NCI-H2227 (cell line): ENCODE measurements at regions not wholly inside any gene's neighbourhood (a gene's known extent, or its start where the extent isn't known, plus 50 kb on each side); places are given as distances from the start of the nearest gene placed in this dataset.

ENCODE experiments used
- DNase-seq: peaks from one replicate; lab custom pipeline; 2025; ENCODE audit not compliant: unreplicated experiment; lab: John Stamatoyannopoulos, UW

GRCh38 chr18:75810961-75811551 is 383.6 kb upstream of the SMIM21 start:
- no peak for DNase-seq

GRCh38 chr18:75810516-75810915 is 383.0 kb upstream of the SMIM21 start:
- DNase-seq: no peak

DNA sequence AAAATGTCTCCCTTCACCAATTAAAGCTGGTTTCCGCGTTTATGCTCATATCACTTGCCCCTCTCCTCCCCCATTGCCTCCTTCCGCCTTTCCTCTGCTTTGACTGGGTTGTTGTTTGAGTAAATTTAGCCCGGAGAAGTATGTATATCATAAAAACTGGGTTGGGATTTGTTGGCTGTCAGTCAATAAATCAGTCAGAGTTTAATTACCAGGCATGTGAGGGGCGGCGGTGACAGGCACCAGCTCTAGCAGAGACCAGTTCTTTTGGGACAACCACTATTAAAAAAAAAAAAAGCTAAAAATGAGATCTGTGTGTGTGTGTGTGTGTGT is 382.4 kb upstream of the SMIM21 start:
- no peak for DNase-seq

GRCh38 chr18:75809151-75809925 is 381.8 kb upstream of the SMIM21 start:
- DNase-seq: no peak

- DNase-seq: no peak
These were observed 377.8 kb upstream of the SMIM21 start for GRCh38 chr18:75805265-75805664.

DNA sequence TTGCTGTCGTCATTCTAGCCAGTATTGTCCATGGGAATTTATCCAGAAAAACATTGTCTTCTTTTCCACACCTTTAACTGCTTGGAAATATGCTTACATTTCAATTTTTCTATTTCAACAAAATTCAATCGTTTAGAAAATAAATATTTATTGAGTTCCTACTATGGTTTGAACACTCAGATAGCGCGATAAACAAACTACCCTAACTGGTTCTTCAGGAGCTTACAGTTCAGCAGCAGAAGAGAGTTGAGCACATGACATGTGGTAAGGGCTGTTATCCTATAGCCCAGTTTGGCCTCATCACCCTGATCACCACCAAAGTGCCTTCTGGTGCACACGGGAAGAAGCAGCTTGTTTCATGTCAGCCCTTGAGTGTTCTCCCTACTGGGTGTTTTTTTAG is 375.2 kb upstream of the SMIM21 start:
- no peak for DNase-seq

DNA sequence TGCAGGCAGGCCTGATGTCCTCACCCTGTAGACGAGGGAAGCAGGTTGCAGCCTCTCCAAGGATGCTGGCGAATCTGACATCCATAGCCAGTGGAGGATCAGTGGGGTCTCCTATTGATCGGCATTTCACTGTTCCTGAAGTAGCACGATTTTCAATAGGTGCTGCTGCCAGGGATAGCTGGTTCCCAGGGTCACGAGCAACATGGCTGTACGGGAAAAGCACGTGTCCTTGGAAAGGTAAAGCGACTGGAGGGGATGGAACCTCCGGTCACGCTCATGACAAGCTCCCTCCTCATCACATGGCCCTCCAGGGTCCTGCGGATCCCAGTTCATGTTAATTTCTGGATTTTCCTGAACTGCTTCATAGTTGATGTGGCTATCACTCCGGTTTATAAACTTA is 373.7 kb upstream of the SMIM21 start:
- no peak for DNase-seq

- no peak for DNase-seq
These were observed 372.8 kb upstream of the SMIM21 start for GRCh38 chr18:75800331-75800648.

- no peak for DNase-seq
These were observed 372.2 kb upstream of the SMIM21 start for GRCh38 chr18:75799449-75800330.

- DNase-seq: no peak
These were observed 369.5 kb upstream of the SMIM21 start for GRCh38 chr18:75797046-75797445.

- DNase-seq: no peak
These were observed 363.3 kb upstream of the SMIM21 start for GRCh38 chr18:75790796-75791195.

DNA sequence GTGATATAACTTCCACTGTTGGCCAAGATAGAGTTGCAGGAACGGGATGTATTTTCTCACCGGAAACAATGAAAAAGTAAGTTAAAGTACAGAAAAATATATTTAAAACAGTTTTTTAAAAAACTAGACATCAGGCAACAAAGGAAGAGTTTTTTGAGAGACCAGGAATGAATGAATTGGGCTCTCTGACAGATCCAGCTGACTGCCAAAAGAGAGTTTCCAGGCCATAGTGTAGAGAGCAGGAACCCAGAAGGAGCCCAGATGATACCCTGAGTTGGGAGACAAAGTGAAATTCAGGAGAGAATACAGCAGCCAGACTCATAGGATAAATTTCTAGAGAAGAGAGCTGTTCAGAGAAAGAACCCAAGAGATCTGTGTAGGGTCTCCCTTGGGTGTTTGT is 362.6 kb upstream of the SMIM21 start:
- no peak for DNase-seq

GRCh38 chr18:75785834-75786233 is 358.3 kb upstream of the SMIM21 start:
- DNase-seq: no peak

- no peak for DNase-seq
These were observed 357.7 kb upstream of the SMIM21 start for GRCh38 chr18:75785206-75785605.

DNA sequence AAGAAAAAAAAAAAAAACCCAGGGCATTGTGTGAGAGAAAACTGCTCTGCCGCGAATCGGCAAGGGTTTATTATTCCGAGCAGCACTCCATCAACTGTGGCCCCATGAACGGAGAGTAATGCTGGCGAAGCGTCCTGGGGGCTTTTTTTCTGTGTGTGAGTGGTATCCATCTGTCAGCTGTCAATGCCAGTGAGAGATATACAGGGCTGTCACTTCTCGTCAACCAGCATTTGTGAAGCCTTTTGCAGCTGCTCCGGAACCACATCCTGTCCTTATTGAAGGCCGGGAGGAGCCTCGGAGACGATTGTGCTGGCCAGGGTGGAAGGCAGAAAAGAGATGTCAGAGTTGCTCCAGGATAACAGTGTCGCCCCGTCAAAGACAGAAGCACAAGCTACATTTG is 356.9 kb upstream of the SMIM21 start:
- no peak for DNase-seq

DNA sequence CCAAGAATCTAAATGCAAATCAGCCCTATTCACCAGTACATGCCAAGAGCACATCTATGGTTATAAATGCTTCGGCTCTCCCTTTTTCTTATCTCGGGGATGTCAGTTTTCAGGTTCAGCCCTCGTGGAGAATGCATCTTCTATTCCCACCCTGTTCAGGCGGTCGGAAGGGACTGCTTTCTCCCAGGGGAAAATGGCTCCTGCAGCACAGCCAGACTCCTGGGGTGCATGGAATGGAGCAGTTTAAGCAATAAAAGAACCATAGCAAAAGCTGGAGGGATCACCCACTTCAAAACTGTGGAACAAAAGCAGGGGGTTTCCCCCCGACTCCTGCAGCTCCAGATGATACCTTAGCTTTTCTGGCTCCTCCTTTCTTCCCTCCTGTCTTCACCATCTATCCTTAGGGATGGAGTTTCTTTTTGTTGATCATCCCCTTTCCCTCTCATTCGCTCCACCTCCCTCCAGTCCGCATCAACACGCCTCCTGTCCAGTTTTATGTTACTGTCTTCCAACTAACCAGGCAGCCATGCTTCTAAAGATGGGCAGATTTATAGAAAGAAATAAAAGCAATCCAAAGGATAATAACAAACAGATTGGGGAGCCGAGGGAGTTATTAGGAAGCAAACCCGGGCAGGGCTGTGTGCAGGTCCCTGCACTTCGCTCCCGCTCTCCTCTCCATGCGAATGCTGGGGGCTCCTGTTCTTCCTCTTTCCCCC is 356.2 kb upstream of the SMIM21 start:
- DNase-seq: peak; percentile 19

DNA sequence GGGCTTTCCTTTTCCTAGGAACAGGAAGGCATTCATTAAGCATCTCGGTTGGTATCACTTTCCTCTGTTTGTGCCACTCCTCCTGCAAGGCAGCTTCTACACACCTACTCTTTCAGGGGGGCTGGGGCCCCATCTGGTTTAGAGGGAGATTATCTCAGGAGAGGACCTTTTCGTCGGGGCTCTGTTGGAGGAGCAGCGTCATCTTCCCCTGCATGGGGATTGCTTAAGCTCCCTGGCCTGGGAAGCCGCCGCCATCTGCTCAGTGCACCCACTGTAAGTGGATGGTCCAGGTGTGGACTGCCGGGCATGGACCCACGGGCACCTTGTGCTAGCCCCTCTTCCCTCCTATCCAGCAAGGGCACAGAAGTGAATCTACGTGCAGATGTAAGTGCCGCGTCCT is 355.3 kb upstream of the SMIM21 start:
- DNase-seq: no peak

DNA sequence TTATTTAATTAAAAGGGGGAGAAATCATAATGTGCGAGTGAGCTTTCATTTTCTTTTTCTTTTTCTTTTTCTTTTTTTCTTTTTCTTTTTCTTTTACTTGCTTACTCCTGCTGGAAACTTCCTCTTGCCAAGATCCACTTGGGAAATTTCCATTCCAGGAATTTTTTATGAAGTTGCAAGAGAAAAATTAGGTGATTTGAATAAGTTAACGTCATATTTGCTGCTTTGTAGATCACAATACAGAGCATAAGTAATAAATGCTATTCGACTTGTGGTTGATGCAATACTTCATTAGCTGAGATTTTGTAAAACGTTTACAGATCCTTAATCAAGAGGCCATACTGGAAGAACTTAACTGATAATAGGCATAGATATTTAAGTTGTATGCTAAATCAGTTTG is 354.7 kb upstream of the SMIM21 start:
- no peak for DNase-seq

DNA sequence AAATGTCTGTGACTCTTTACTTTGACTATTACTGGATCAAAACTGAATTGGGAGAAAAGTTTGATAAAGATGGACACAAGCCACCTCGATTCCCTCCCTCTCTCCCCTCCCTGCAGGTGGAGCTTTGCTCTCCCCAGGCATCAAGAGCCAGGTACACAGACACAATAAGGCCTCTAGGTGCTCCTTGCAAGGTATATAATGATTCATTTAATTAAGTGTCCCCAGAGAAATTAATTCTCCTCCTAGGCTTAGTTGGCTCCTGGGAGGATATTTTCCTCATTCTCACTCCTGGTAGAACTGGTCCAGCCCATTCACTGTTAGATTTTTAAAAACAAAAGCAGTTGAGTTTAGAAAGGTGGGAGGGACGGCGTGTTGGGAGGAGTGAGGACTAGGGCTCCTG is 352.4 kb upstream of the SMIM21 start:
- DNase-seq: no peak

- no peak for DNase-seq
These were observed 351.9 kb upstream of the SMIM21 start for GRCh38 chr18:75779450-75779849.

GRCh38 chr18:75777630-75778029 is 350.1 kb upstream of the SMIM21 start:
- no peak for DNase-seq

DNA sequence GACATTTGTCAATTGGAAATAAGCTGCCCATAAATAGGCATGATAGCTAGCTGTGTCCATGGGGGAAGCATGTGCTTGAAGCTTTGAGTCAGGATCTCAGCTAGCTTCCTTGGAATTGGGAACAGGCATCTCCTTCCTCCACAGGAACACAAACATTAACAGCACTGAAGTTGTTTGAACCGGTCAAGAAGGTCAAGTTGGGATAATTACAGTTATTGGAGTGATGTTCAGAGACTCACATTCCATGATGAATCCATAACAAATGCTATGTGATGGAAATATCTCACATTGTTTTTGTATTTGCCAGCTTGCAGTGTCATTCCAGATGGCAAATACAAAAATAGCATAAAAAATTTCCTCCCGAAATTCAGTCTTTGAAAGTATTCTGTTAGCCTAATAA is 347.6 kb upstream of the SMIM21 start:
- no peak for DNase-seq
